Liver (tissue), 3 donors: ENCODE measurements at regions not wholly inside any gene's neighbourhood (a gene's known extent, or its start where the extent isn't known, plus 50 kb on each side); places are given as distances from the start of the nearest gene placed in this dataset.

Experiments
- EGR1 ChIP-seq, 2 donors: IDR thresholded peaks; 2 replicates each; pipeline ENCODE4 v1.6.1; 2016 to 2018; ENCODE audit warnings: antibody characterized with exemption in 2 of 2, low read depth in 2 of 2
- FOXA2 ChIP-seq: IDR thresholded peaks from 2 replicates; pipeline ENCODE4 v1.6.1; 2016; ENCODE audit warnings: antibody characterized with exemption
- GABPA ChIP-seq, 2 donors: IDR thresholded peaks in 1 of 2; conservative IDR thresholded peaks in 1 of 2; 2 replicates each; pipeline ENCODE4 v1.6.1; 2016; ENCODE audit warnings: antibody characterized with exemption in 2 of 2, mild to moderate bottlenecking in 1 of 2, moderate library complexity in 1 of 2
- HNF4G ChIP-seq: IDR thresholded peaks from 2 replicates; pipeline ENCODE4 v1.6.1; 2016; ENCODE audit warnings: antibody characterized with exemption
- JUND ChIP-seq, 2 donors: IDR thresholded peaks; 2 replicates each; pipeline ENCODE4 v1.6.1; 2016; ENCODE audit warnings: antibody characterized with exemption in 2 of 2
- RAD21 ChIP-seq, 2 donors: IDR thresholded peaks; 2 replicates each; pipeline ENCODE4 v1.6.1; 2016; ENCODE audit warnings: antibody characterized with exemption in 2 of 2, mild to moderate bottlenecking in 2 of 2
- RXRA ChIP-seq, 2 donors: IDR thresholded peaks; 2 replicates each; pipeline ENCODE4 v1.6.1; 2017 to 2018; ENCODE audit warnings: antibody characterized with exemption in 2 of 2, mild to moderate bottlenecking in 1 of 2
- TAF1 ChIP-seq: conservative IDR thresholded peaks from 2 replicates; pipeline ENCODE4 v1.6.1; 2016; ENCODE audit warnings: antibody characterized with exemption, mild to moderate bottlenecking
- YY1 ChIP-seq: IDR thresholded peaks from 2 replicates; pipeline ENCODE4 v1.6.1; 2016; ENCODE audit warnings: antibody characterized with exemption, mild to moderate bottlenecking
- TF ChIP-seq, protein P1 (sequence below): fragments of 150-350 bp; IDR thresholded peaks from 2 replicates; pipeline ENCODE4 v1.5.1; 2017; ENCODE audit warnings: improper control_type of control experiment, low read depth, low read length; ENCODE audit not compliant: missing input control
- TF ChIP-seq, protein P2 (sequence below): IDR thresholded peaks from 2 replicates; pipeline ENCODE4 v1.6.1; 2016; ENCODE audit warnings: antibody characterized with exemption
- TF ChIP-seq, protein P3 (sequence below): IDR thresholded peaks from 2 replicates; pipeline ENCODE4 v1.6.1; 2016; ENCODE audit warnings: antibody characterized with exemption, mild to moderate bottlenecking
- TF ChIP-seq, protein P4 (sequence below): IDR thresholded peaks from 2 replicates; pipeline ENCODE4 v1.6.1; 2016; ENCODE audit warnings: antibody characterized with exemption
- TF ChIP-seq, protein P5 (sequence below): IDR thresholded peaks from 2 replicates; pipeline ENCODE4 v1.6.1; 2016; ENCODE audit warnings: antibody characterized with exemption
- donor health status: healthy.
- donor health status: healthy.

DNA sequence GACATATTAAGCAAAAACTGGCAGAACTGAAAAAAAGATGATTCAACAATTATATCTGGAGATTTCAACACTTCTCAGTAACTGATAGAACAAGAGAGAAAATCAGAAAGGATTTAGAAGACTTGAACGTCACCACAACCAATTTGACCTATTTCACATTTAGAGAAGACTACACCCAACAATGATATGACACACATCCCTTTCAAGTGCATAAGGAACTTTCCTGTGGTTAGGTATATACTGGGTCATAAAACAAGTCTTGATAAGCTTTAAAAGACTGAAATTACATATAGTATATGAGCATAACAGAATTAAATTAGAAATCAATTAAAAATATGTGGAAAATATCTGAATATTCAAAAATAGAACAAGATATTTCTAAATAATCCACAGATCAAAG, 201.2 kb upstream of the HAND2 start:
- TF ChIP-seq RXRA (IDR thresholded peaks at IDR 0.05) (no peak), YY1 (no peak), JUND (IDR thresholded peaks at IDR 0.05) (no peak), TAF1 (no peak), GABPA (IDR thresholded peaks at IDR 0.05 in 1 of 2, conservative IDR thresholded peaks at IDR 0.05 in 1 of 2) (no peak), FOXA2 (no peak), RAD21 (IDR thresholded peaks at IDR 0.05) (no peak), HNF4G (no peak), EGR1 (IDR thresholded peaks at IDR 0.05; ENCODE audit: low read depth in 2 of 2) (no peak)
- TF ChIP-seq, protein P1, sequence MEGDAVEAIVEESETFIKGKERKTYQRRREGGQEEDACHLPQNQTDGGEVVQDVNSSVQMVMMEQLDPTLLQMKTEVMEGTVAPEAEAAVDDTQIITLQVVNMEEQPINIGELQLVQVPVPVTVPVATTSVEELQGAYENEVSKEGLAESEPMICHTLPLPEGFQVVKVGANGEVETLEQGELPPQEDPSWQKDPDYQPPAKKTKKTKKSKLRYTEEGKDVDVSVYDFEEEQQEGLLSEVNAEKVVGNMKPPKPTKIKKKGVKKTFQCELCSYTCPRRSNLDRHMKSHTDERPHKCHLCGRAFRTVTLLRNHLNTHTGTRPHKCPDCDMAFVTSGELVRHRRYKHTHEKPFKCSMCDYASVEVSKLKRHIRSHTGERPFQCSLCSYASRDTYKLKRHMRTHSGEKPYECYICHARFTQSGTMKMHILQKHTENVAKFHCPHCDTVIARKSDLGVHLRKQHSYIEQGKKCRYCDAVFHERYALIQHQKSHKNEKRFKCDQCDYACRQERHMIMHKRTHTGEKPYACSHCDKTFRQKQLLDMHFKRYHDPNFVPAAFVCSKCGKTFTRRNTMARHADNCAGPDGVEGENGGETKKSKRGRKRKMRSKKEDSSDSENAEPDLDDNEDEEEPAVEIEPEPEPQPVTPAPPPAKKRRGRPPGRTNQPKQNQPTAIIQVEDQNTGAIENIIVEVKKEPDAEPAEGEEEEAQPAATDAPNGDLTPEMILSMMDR = no peak
- TF ChIP-seq, protein P2, sequence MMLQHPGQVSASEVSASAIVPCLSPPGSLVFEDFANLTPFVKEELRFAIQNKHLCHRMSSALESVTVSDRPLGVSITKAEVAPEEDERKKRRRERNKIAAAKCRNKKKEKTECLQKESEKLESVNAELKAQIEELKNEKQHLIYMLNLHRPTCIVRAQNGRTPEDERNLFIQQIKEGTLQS = no peak
- TF ChIP-seq, protein P3, sequence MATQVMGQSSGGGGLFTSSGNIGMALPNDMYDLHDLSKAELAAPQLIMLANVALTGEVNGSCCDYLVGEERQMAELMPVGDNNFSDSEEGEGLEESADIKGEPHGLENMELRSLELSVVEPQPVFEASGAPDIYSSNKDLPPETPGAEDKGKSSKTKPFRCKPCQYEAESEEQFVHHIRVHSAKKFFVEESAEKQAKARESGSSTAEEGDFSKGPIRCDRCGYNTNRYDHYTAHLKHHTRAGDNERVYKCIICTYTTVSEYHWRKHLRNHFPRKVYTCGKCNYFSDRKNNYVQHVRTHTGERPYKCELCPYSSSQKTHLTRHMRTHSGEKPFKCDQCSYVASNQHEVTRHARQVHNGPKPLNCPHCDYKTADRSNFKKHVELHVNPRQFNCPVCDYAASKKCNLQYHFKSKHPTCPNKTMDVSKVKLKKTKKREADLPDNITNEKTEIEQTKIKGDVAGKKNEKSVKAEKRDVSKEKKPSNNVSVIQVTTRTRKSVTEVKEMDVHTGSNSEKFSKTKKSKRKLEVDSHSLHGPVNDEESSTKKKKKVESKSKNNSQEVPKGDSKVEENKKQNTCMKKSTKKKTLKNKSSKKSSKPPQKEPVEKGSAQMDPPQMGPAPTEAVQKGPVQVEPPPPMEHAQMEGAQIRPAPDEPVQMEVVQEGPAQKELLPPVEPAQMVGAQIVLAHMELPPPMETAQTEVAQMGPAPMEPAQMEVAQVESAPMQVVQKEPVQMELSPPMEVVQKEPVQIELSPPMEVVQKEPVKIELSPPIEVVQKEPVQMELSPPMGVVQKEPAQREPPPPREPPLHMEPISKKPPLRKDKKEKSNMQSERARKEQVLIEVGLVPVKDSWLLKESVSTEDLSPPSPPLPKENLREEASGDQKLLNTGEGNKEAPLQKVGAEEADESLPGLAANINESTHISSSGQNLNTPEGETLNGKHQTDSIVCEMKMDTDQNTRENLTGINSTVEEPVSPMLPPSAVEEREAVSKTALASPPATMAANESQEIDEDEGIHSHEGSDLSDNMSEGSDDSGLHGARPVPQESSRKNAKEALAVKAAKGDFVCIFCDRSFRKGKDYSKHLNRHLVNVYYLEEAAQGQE = no peak
- TF ChIP-seq, protein P4, sequence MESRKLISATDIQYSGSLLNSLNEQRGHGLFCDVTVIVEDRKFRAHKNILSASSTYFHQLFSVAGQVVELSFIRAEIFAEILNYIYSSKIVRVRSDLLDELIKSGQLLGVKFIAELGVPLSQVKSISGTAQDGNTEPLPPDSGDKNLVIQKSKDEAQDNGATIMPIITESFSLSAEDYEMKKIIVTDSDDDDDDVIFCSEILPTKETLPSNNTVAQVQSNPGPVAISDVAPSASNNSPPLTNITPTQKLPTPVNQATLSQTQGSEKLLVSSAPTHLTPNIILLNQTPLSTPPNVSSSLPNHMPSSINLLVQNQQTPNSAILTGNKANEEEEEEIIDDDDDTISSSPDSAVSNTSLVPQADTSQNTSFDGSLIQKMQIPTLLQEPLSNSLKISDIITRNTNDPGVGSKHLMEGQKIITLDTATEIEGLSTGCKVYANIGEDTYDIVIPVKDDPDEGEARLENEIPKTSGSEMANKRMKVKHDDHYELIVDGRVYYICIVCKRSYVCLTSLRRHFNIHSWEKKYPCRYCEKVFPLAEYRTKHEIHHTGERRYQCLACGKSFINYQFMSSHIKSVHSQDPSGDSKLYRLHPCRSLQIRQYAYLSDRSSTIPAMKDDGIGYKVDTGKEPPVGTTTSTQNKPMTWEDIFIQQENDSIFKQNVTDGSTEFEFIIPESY = no peak
- TF ChIP-seq, protein P5, sequence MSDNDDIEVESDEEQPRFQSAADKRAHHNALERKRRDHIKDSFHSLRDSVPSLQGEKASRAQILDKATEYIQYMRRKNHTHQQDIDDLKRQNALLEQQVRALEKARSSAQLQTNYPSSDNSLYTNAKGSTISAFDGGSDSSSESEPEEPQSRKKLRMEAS = no peak
